ENCODE measurements at regions not wholly inside any gene's neighbourhood (a gene's known extent, or its start where the extent isn't known, plus 50 kb on each side); places are given as distances from the start of the nearest gene placed in this dataset.

GRCh38 chr11:86160541-86161149 lies 83.9 kb upstream of the EED start:
- no peak for DNase-seq (ENCODE audit: low read depth)
- H3K4me3 ChIP-seq (ENCODE audit: low read depth, low read length) = no peak overlapping the region
- no peak for TF ChIP-seq CTCF (IDR thresholded peaks at IDR 0.05; ENCODE audit: low read depth, low read length, missing control alignments)

GRCh38 chr11:86159581-86159891 lies 85.0 kb upstream of the EED start:
- no peak overlapping the region for H3K4me3 ChIP-seq (ENCODE audit: low read depth, low read length)
- DNase-seq (ENCODE audit: low read depth) = no peak
- no peak for TF ChIP-seq CTCF (IDR thresholded peaks at IDR 0.05; ENCODE audit: low read depth, low read length, missing control alignments)

- H3K4me3 ChIP-seq (ENCODE audit: low read depth, low read length) = no peak overlapping the region
- DNase-seq (ENCODE audit: low read depth) = no peak
- no peak for TF ChIP-seq CTCF (IDR thresholded peaks at IDR 0.05; ENCODE audit: low read depth, low read length, missing control alignments)
These were observed 85.6 kb upstream of the EED start for GRCh38 chr11:86158704-86159580.

- no peak for DNase-seq (ENCODE audit: low read depth)
- no peak overlapping the region for H3K4me3 ChIP-seq (ENCODE audit: low read depth, low read length)
- TF ChIP-seq CTCF (IDR thresholded peaks at IDR 0.05; ENCODE audit: low read depth, low read length, missing control alignments) = no peak
These were observed 86.7 kb upstream of the EED start for GRCh38 chr11:86157797-86158378.

GRCh38 chr11:86156397-86156955 lies 87.6 kb upstream of the PICALM start:
- no peak overlapping the region for H3K4me3 ChIP-seq (ENCODE audit: low read depth, low read length)
- no peak for TF ChIP-seq CTCF (IDR thresholded peaks at IDR 0.05; ENCODE audit: low read depth, low read length, missing control alignments)
- DNase-seq (ENCODE audit: low read depth) = no peak

GRCh38 chr11:86155200-86155844 lies 86.4 kb upstream of the PICALM start:
- H3K4me3 ChIP-seq (ENCODE audit: low read depth, low read length) = no peak overlapping the region
- no peak for TF ChIP-seq CTCF (IDR thresholded peaks at IDR 0.05; ENCODE audit: low read depth, low read length, missing control alignments)
- DNase-seq (ENCODE audit: low read depth) = no peak
